ENCODE measurements at regions not wholly inside any gene's neighbourhood (a gene's known extent, or its start where the extent isn't known, plus 50 kb on each side); places are given as distances from the start of the nearest gene placed in this dataset.

DNA sequence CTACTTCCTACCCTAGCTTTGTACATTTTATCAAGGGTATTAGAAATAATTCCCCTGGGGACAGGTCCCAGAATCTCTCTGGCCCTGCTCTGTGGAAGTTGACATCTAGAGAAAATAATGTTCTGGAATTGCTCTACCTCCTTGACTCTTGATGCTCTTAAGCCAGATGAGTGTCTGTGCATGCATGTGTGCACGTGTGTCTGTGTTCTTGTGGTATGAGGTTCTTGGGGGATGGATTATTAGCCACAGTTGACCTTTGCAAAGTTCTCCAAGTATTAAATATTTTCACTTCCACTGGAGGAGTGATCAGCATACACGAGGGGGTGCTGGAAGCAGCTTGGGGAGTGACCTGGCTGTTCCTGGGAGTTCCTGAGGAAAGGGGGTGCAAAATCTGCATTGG, 61.2 kb upstream of the PELI1 start:
- 67% methylated on average over 1 of the region's 2 CpGs for WGBS (ENCODE audit: insufficient coverage)

DNA sequence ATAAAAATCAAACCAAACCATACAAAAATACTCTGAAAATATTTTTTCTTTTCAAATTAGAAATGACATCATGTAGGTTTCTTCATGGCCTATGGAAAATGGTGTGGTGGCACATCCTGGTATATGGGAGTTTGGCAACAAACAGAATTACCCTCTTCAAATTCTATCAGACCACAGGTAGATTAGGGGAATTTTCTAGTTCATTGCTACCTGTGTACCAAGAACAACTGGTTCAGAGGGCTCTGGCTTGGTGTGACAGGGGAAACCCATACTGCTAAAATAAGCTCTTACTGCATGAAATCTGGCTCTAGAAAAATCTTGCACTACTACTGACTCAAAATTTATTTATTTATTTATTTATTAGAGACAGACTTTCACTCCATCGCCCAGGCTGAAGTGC, 63.4 kb upstream of the PELI1 start:
- Histone ChIP-seq H3K27ac (ENCODE audit: insufficient read depth in 1 of 2, low read depth in 1 of 2, low read length in 2 of 2, poor library complexity in 1 of 2, severe bottlenecking in 2 of 2) (no peak overlapping the region), H3K36me3 (ENCODE audit: control insufficient read depth in 4 of 4, insufficient read depth in 4 of 4, low read length in 3 of 4) (no peaks in the 10 kb centered on the region), H3K4me1 (ENCODE audit: control extremely low read depth in 1 of 4, control insufficient read depth in 4 of 4, insufficient read depth in 4 of 4, low read length in 3 of 4) (peaks cover 16 to 24% (median 21%) of the 10 kb centered on the region in 4 experiments), H3K4me3 (ENCODE audit: control insufficient read depth in 1 of 7, extremely low read depth in 1 of 7, insufficient read depth in 4 of 7, low read depth in 2 of 7, low read length in 6 of 7) (no peak overlapping the region), H3K27me3 (replicated peaks in 2 of 5; ENCODE audit: control insufficient read depth in 4 of 5, insufficient read depth in 5 of 5, low read length in 4 of 5) (no peaks in the 10 kb centered on the region), H3K9me3 (ENCODE audit: control extremely low read depth in 1 of 5, control insufficient read depth in 4 of 5, insufficient read depth in 2 of 5, low read depth in 1 of 5, low read length in 4 of 5) (no peaks in the 10 kb centered on the region)
- DNase-seq: no peak
- 83% methylated on average over 1 of the region's 1 CpG for WGBS (ENCODE audit: insufficient coverage)
- POLR2A ChIA-PET: no interaction called here
- CTCF ChIA-PET: no interaction called here

More for the DNA sequence above, 61.2 kb upstream of the PELI1 start:
- DNase-seq: no peak
- Histone ChIP-seq H3K4me3 (ENCODE audit: control insufficient read depth in 1 of 7, extremely low read depth in 1 of 7, insufficient read depth in 4 of 7, low read depth in 2 of 7, low read length in 6 of 7) (no peak overlapping the region), H3K4me1 (ENCODE audit: control extremely low read depth in 1 of 4, control insufficient read depth in 4 of 4, insufficient read depth in 4 of 4, low read length in 3 of 4) (peaks cover 10 to 15% (median 11%) of the 10 kb centered on the region in 4 experiments), H3K27ac (ENCODE audit: insufficient read depth in 1 of 2, low read depth in 1 of 2, low read length in 2 of 2, poor library complexity in 1 of 2, severe bottlenecking in 2 of 2) (no peak overlapping the region), H3K36me3 (ENCODE audit: control insufficient read depth in 4 of 4, insufficient read depth in 4 of 4, low read length in 3 of 4) (no peaks in the 10 kb centered on the region), H3K9me3 (ENCODE audit: control extremely low read depth in 1 of 5, control insufficient read depth in 4 of 5, insufficient read depth in 2 of 5, low read depth in 1 of 5, low read length in 4 of 5) (no peaks in the 10 kb centered on the region), H3K27me3 (replicated peaks in 2 of 5; ENCODE audit: control insufficient read depth in 4 of 5, insufficient read depth in 5 of 5, low read length in 4 of 5) (no peaks in the 10 kb centered on the region)
- POLR2A ChIA-PET: no interaction called here
- CTCF ChIA-PET: interaction anchor here (1.0 to 1.7 kb wide), 2 partner anchors 15 to 57 kb away, joined by 3 read pairs; no protein-coding TSS in a partner anchor

DNA sequence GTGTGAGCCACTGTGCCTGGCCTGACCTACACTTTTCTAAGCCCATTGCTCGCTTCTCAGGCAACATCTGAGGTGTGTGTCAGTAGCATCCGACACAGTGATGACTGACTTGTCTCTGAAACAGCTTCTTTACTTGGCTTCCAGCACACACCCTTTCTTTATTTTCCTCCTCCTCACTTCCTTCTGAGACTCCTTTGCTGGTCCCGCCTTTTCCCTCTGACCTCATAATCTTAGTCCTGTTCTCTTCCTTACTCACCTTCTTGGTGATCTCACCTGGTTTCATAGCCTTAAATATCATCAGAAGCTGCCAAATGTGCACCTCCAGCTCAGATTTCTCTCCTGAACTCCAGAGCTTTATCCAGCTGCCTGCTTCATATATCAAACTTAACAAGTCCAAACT, 66.6 kb upstream of the PELI1 start:
- H3K27ac ChIP-seq (ENCODE audit: insufficient read depth in 1 of 2, low read depth in 1 of 2, low read length in 2 of 2, poor library complexity in 1 of 2, severe bottlenecking in 2 of 2): no peak overlapping the region
- POLR2A ChIA-PET: no interaction called here
- CTCF ChIA-PET: no interaction called here
- no peak overlapping the region for H3K4me3 ChIP-seq (ENCODE audit: control insufficient read depth in 1 of 7, extremely low read depth in 1 of 7, insufficient read depth in 4 of 7, low read depth in 2 of 7, low read length in 6 of 7)
- DNase-seq: no peak
- H3K9me3 ChIP-seq (ENCODE audit: control extremely low read depth in 1 of 5, control insufficient read depth in 4 of 5, insufficient read depth in 2 of 5, low read depth in 1 of 5, low read length in 4 of 5): no peaks in the 10 kb centered on the region
- H3K36me3 ChIP-seq (ENCODE audit: control insufficient read depth in 4 of 4, insufficient read depth in 4 of 4, low read length in 3 of 4): no peaks in the 10 kb centered on the region
- WGBS (ENCODE audit: insufficient coverage): 100% methylated on average over 3 of the region's 3 CpGs
- H3K27me3 ChIP-seq (replicated peaks in 2 of 5; ENCODE audit: control insufficient read depth in 4 of 5, insufficient read depth in 5 of 5, low read length in 4 of 5): no peaks in the 10 kb centered on the region
- H3K4me1 ChIP-seq (ENCODE audit: control extremely low read depth in 1 of 4, control insufficient read depth in 4 of 4, insufficient read depth in 4 of 4, low read length in 3 of 4): peaks cover 24 to 32% (median 30%) of the 10 kb centered on the region in 4 experiments

DNA sequence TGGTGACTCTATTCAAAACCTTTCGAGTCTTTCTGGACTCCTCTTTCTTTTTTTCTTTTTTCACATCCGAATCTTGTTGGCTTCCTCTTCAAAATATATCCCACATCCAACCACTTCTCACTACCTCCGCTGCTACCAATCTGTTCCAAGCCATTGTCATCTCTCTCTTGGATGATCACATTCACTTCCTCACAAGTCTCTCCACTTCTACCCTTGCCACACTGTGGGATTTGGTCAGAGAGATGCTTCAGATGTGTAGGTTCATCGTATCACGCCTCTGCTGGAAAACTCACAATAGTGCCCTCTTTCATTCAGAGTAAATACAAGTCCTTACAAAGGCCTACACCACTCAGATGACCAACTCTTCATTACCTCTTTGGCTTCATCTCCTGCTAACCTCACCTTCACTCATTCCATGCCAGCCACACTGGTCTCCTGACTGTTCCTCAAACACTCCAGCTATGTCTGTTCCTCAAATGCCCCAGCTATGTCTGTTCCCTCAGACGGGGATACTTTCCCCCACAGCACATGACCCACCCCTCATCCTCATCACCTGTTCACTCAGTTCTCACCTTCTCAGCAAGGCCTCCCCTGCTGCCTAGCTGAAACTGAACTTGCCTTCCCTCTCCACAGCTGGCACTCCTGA, 67.2 kb upstream of the PELI1 start:
- Histone ChIP-seq H3K4me3 (ENCODE audit: control insufficient read depth in 1 of 7, extremely low read depth in 1 of 7, insufficient read depth in 4 of 7, low read depth in 2 of 7, low read length in 6 of 7) (no peak overlapping the region), H3K27ac (ENCODE audit: insufficient read depth in 1 of 2, low read depth in 1 of 2, low read length in 2 of 2, poor library complexity in 1 of 2, severe bottlenecking in 2 of 2) (no peak overlapping the region), H3K27me3 (replicated peaks in 2 of 5; ENCODE audit: control insufficient read depth in 4 of 5, insufficient read depth in 5 of 5, low read length in 4 of 5) (no peaks in the 10 kb centered on the region), H3K36me3 (ENCODE audit: control insufficient read depth in 4 of 4, insufficient read depth in 4 of 4, low read length in 3 of 4) (no peaks in the 10 kb centered on the region), H3K4me1 (ENCODE audit: control extremely low read depth in 1 of 4, control insufficient read depth in 4 of 4, insufficient read depth in 4 of 4, low read length in 3 of 4) (peaks cover 24 to 32% (median 30%) of the 10 kb centered on the region in 4 experiments), H3K9me3 (ENCODE audit: control extremely low read depth in 1 of 5, control insufficient read depth in 4 of 5, insufficient read depth in 2 of 5, low read depth in 1 of 5, low read length in 4 of 5) (no peaks in the 10 kb centered on the region)
- WGBS (ENCODE audit: insufficient coverage): 96% methylated on average over 6 of the region's 6 CpGs
- CTCF ChIA-PET: interaction anchor here (1.1 to 1.9 kb wide), 2 partner anchors 9 to 116 kb away, joined by 3 to 6 read pairs; no protein-coding TSS in a partner anchor
- DNase-seq: no peak
- POLR2A ChIA-PET: no interaction called here

DNA sequence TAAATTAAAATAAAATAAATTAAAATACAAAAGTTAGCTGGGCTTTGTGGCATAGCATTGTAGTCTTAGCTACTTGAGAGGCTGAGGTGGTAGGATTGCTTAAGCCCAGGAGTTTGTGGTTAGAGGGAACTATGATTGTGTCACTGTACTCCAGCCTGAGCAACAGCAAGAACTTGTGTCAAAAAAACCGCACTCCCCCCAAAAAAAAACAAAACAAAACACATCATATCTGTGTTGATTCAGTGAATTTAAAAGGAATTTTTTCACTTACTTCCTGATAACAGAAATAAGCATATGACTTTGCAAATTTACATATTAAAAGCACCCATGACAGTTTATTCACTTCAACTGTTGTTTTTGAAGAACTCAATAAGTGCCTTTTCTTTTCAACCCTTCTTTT, 68.1 kb upstream of the PELI1 start:
- Histone ChIP-seq H3K27me3 (replicated peaks in 2 of 5; ENCODE audit: control insufficient read depth in 4 of 5, insufficient read depth in 5 of 5, low read length in 4 of 5) (no peaks in the 10 kb centered on the region), H3K9me3 (ENCODE audit: control extremely low read depth in 1 of 5, control insufficient read depth in 4 of 5, insufficient read depth in 2 of 5, low read depth in 1 of 5, low read length in 4 of 5) (no peaks in the 10 kb centered on the region), H3K4me1 (ENCODE audit: control extremely low read depth in 1 of 4, control insufficient read depth in 4 of 4, insufficient read depth in 4 of 4, low read length in 3 of 4) (peaks cover 24 to 32% (median 30%) of the 10 kb centered on the region in 4 experiments), H3K27ac (ENCODE audit: insufficient read depth in 1 of 2, low read depth in 1 of 2, low read length in 2 of 2, poor library complexity in 1 of 2, severe bottlenecking in 2 of 2) (peak overlapping the region in 1 of 2 experiments; percentile 62), H3K36me3 (ENCODE audit: control insufficient read depth in 4 of 4, insufficient read depth in 4 of 4, low read length in 3 of 4) (no peaks in the 10 kb centered on the region), H3K4me3 (ENCODE audit: control insufficient read depth in 1 of 7, extremely low read depth in 1 of 7, insufficient read depth in 4 of 7, low read depth in 2 of 7, low read length in 6 of 7) (no peak overlapping the region)
- POLR2A ChIA-PET: no interaction called here
- CTCF ChIA-PET: interaction anchor here (1.1 to 1.9 kb wide), 2 partner anchors 8 to 115 kb away, joined by 3 to 6 read pairs; no protein-coding TSS in a partner anchor
- no CpG with 5 or more reads among the region's 1 CpG for WGBS (ENCODE audit: insufficient coverage)
- DNase-seq: peak; percentile 85 to 96 (median 95)

DNA sequence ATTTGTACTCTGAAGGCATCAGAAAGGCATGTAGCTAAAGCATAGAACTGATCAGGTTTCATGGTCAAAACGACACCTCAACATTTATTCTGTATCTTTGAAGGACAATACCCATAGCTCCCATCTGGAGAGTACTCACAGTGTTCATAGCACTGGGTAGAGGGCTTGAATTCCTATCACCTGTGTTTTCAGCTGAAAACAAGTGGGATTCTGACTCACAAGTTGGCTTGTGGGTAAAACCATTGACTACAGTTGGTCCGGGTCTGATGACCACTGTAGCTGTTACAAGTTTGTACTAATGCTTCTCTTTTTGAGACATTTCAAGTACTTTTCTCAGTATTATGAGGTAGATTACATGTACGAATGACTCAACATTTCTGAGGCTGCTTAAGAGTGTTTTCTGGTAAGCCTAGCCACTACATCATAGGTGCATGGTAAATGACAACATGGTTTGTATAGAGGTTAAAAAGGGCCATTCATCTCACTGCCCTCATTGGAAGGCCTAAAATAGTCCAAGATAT, 68.6 kb upstream of the PELI1 start:
- CTCF ChIA-PET: interaction anchor here (1.9 kb wide), 1 partner anchor 115 kb away, joined by 6 read pairs; no protein-coding TSS in a partner anchor
- Histone ChIP-seq H3K9me3 (ENCODE audit: control extremely low read depth in 1 of 5, control insufficient read depth in 4 of 5, insufficient read depth in 2 of 5, low read depth in 1 of 5, low read length in 4 of 5) (no peaks in the 10 kb centered on the region), H3K27me3 (replicated peaks in 2 of 5; ENCODE audit: control insufficient read depth in 4 of 5, insufficient read depth in 5 of 5, low read length in 4 of 5) (no peaks in the 10 kb centered on the region), H3K36me3 (ENCODE audit: control insufficient read depth in 4 of 4, insufficient read depth in 4 of 4, low read length in 3 of 4) (no peaks in the 10 kb centered on the region), H3K4me1 (ENCODE audit: control extremely low read depth in 1 of 4, control insufficient read depth in 4 of 4, insufficient read depth in 4 of 4, low read length in 3 of 4) (peaks cover 24 to 32% (median 30%) of the 10 kb centered on the region in 4 experiments), H3K4me3 (ENCODE audit: control insufficient read depth in 1 of 7, extremely low read depth in 1 of 7, insufficient read depth in 4 of 7, low read depth in 2 of 7, low read length in 6 of 7) (no peak overlapping the region), H3K27ac (ENCODE audit: insufficient read depth in 1 of 2, low read depth in 1 of 2, low read length in 2 of 2, poor library complexity in 1 of 2, severe bottlenecking in 2 of 2) (peak overlapping the region in 1 of 2 experiments; percentile 62)
- peak; percentile 46 to 90 (median 84) for DNase-seq
- POLR2A ChIA-PET: no interaction called here
- WGBS (ENCODE audit: insufficient coverage): 100% methylated on average over 1 of the region's 3 CpGs

DNA sequence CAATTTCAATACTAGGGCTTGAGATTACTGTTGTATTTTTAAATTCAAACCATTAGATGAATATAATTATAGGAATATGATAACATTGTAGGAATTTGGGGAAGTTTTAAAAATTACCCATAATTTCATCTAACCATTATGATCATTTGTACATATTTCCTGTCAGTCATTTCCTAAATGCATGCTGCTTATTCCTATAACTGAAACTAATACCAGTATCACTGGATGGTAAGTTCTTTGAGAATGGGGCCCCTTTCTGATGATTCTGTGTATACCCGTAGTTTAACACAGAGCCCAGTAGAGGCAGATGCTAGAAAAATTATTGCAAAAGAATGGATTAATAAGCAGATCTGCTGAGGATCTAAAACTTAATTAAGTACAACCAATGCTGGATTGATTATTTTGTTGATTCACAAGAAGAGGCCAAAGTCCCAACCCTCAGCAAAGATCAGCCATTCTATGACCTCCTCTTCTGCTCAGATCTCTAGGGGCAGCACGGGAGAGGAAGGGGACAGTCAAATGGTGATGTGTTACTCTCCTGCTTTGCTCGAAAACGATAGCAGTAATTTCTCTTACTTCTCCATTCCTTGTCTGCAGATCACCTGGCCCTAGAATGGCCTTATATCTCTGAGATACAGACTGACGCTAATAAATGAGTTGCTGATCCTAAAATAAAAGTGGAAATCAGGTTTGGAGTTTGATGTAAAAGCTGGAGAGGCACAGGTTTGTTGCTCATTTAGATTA, 69.5 kb upstream of the PELI1 start:
- WGBS (ENCODE audit: insufficient coverage): 40% methylated on average over 3 of the region's 5 CpGs
- CTCF ChIA-PET: interaction anchor here (0.9 to 1.5 kb wide), 4 partner anchors 12 to 72 kb away, joined by 3 to 6 read pairs (median 3); no protein-coding TSS in a partner anchor

More for the DNA sequence above, 69.5 kb upstream of the PELI1 start:
- DNase-seq: peak in 2 of 3 donors; percentile 43 to 65
- peaks cover 24 to 32% (median 30%) of the 10 kb centered on the region in 4 experiments for H3K4me1 ChIP-seq (ENCODE audit: control extremely low read depth in 1 of 4, control insufficient read depth in 4 of 4, insufficient read depth in 4 of 4, low read length in 3 of 4)
- POLR2A ChIA-PET: no interaction called here
- H3K27ac ChIP-seq (ENCODE audit: insufficient read depth in 1 of 2, low read depth in 1 of 2, low read length in 2 of 2, poor library complexity in 1 of 2, severe bottlenecking in 2 of 2): peak overlapping the region in 1 of 2 experiments; percentile 62
- no peaks in the 10 kb centered on the region for H3K27me3 ChIP-seq (replicated peaks in 2 of 5; ENCODE audit: control insufficient read depth in 4 of 5, insufficient read depth in 5 of 5, low read length in 4 of 5)
- no peaks in the 10 kb centered on the region for H3K36me3 ChIP-seq (ENCODE audit: control insufficient read depth in 4 of 4, insufficient read depth in 4 of 4, low read length in 3 of 4)
- peak overlapping the region in 1 of 7 experiments; percentile 10 for H3K4me3 ChIP-seq (ENCODE audit: control insufficient read depth in 1 of 7, extremely low read depth in 1 of 7, insufficient read depth in 4 of 7, low read depth in 2 of 7, low read length in 6 of 7)
- H3K9me3 ChIP-seq (ENCODE audit: control extremely low read depth in 1 of 5, control insufficient read depth in 4 of 5, insufficient read depth in 2 of 5, low read depth in 1 of 5, low read length in 4 of 5): no peaks in the 10 kb centered on the region

All from common myeloid progenitor, CD34-positive (primary cell).